HG03060 (cell line): ENCODE measurements at regions not wholly inside any gene's neighbourhood (a gene's known extent, or its start where the extent isn't known, plus 50 kb on each side); places are given as distances from the start of the nearest gene placed in this dataset.
"Not testable (repeated sequence)": the region's sequence is repeated elsewhere in the genome, so short reads cannot be mapped to it uniquely, and the experiment has no call there.

Experiments used
- ATAC-seq: cut with Tn5 transposase; IDR thresholded peaks from one replicate; pipeline ENCODE4 v1.9.1; 2021; ENCODE audit warnings: low read depth, moderate number of reproducible peaks; ENCODE audit not compliant: unreplicated experiment

- ATAC-seq = not testable (repeated sequence)
Measured at GRCh38 chr1:25171013-25171412, 61.3 kb downstream of the SYF2 start.

GRCh38 chr1:25170439-25170838 lies 61.9 kb downstream of the SYF2 start:
- no peak for ATAC-seq

- no peak for ATAC-seq
Measured at GRCh38 chr1:25169610-25170009, 62.7 kb downstream of the SYF2 start.

- no peak for ATAC-seq
Measured at GRCh38 chr1:25169168-25169567, 63.1 kb downstream of the SYF2 start.

GRCh38 chr1:25168193-25169071 lies 63.9 kb downstream of the SYF2 start:
- no peak for ATAC-seq

GRCh38 chr1:25167269-25168192 lies 64.8 kb downstream of the SYF2 start:
- ATAC-seq = no peak

- ATAC-seq = no peak
Measured at GRCh38 chr1:25166847-25167246, 65.5 kb downstream of the SYF2 start.

- no peak for ATAC-seq
Measured at GRCh38 chr1:25163986-25164385, 68.3 kb downstream of the SYF2 start.

- no peak for ATAC-seq
Measured at GRCh38 chr1:25161981-25162380, 70.3 kb downstream of the SYF2 start.

GRCh38 chr1:25157846-25158245 lies 74.5 kb downstream of the SYF2 start:
- no peak for ATAC-seq

- no peak for ATAC-seq
Measured at GRCh38 chr1:25150985-25151495, 81.3 kb downstream of the SYF2 start.

- ATAC-seq = no peak
Measured at GRCh38 chr1:25148673-25149300, 83.5 kb downstream of the SYF2 start.

- no peak for ATAC-seq
Measured at GRCh38 chr1:25146451-25146855, 85.8 kb downstream of the SYF2 start.

- ATAC-seq = no peak
Measured at GRCh38 chr1:25145775-25146393, 86.4 kb downstream of the SYF2 start.

GRCh38 chr1:25140073-25140797 lies 92.1 kb downstream of the SYF2 start:
- ATAC-seq = no peak

GRCh38 chr1:25137521-25138395 lies 94.5 kb downstream of the SYF2 start:
- ATAC-seq = no peak

- ATAC-seq = no peak
Measured at GRCh38 chr1:25137106-25137505, 95.2 kb downstream of the SYF2 start.

- ATAC-seq = no peak
Measured at GRCh38 chr1:25135909-25136308, 96.4 kb downstream of the SYF2 start.
